ENCODE measurements at regions not wholly inside any gene's neighbourhood (a gene's known extent, or its start where the extent isn't known, plus 50 kb on each side); places are given as distances from the start of the nearest gene placed in this dataset.
"Not testable (repeated sequence)": the region's sequence is repeated elsewhere in the genome, so short reads cannot be mapped to it uniquely, and the experiment has no call there.

DNA sequence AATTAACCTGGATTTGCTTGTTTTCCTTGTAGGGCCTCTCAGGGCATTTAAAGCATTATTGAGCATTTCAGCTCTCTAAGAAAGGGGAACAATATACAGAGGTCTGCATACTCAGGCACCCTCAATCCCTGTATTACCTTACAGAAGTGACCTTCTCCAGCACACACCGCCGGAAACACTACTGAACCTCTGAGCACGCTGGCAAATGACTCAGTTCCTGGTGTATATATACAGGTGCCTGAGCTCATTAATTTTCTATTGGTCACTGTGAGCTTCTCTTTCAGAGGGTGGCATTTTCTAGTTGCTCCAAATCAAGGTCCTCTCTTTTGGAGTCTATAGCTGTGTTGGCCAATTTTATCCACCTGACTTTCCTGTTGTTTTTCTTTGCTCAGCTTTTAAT lies 85.2 kb upstream of the COPS8 start:
- TF ChIP-seq, protein P1, sequence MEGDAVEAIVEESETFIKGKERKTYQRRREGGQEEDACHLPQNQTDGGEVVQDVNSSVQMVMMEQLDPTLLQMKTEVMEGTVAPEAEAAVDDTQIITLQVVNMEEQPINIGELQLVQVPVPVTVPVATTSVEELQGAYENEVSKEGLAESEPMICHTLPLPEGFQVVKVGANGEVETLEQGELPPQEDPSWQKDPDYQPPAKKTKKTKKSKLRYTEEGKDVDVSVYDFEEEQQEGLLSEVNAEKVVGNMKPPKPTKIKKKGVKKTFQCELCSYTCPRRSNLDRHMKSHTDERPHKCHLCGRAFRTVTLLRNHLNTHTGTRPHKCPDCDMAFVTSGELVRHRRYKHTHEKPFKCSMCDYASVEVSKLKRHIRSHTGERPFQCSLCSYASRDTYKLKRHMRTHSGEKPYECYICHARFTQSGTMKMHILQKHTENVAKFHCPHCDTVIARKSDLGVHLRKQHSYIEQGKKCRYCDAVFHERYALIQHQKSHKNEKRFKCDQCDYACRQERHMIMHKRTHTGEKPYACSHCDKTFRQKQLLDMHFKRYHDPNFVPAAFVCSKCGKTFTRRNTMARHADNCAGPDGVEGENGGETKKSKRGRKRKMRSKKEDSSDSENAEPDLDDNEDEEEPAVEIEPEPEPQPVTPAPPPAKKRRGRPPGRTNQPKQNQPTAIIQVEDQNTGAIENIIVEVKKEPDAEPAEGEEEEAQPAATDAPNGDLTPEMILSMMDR (IDR thresholded peaks at IDR 0.05; ENCODE audit: borderline replicate concordance, control extremely low read depth, extremely low read depth, insufficient read depth, missing control alignments) = no peak
- no peak for DNase-seq (ENCODE audit: low spot score)
- in situ Hi-C loops (cut with MboI; ENCODE audit: low sequenced_read_pairs, unreplicated experiment) = no loop called here

DNA sequence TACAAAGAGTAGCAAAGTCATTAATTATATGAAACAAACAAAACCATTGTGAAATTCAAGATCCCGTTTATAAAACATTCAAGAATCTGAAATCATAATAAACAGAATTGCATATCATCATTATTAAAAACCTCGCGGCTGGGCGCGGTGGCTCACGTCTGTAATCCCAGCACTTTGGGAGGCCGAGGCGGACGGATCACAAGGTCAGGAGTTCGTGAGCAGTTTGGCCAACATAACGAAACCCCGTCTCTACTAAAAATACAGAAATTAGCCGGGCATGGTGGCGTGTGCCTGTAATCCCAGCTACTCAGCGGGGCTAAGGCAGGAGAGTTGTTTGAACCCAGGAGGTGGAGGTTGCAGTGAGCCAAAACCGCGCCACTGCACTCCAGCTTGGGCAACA lies 80.3 kb upstream of the COPS8 start:
- DNase-seq (ENCODE audit: low spot score); in situ Hi-C loops (cut with MboI; ENCODE audit: low sequenced_read_pairs, unreplicated experiment): not testable (repeated sequence)

DNA sequence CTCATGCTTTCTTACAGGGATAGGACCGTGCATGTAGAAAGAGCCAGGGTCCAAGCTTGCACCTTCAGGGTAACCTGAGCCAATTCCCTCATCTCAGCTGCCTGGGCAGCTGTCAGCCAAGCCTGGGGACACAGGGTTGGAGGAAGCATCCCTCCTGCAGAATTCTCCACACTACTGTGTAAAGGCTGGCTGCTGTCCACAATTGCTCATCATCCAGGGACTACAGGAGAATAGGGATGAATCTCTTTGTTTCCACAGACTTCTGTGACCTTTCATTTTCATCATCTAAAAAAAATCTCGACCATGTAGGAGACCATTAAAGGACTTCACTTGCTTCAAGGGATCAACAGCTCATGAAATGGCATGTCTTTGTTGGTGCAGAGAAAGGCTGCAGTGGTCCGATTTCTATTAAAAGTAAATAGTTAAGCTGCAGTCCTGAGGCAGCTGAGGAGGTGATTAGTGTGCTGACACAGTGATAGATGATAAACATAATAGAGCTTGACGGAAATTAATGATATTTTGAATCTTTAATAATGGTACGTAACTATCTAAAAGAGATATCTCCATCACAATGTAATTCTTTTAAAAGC lies 74.4 kb upstream of the COPS8 start:
- TF ChIP-seq, protein P1 (IDR thresholded peaks at IDR 0.05; ENCODE audit: borderline replicate concordance, control extremely low read depth, extremely low read depth, insufficient read depth, missing control alignments) = no peak
- in situ Hi-C loops (cut with MboI; ENCODE audit: low sequenced_read_pairs, unreplicated experiment) = no loop called here
- no peak for DNase-seq (ENCODE audit: low spot score)

DNA sequence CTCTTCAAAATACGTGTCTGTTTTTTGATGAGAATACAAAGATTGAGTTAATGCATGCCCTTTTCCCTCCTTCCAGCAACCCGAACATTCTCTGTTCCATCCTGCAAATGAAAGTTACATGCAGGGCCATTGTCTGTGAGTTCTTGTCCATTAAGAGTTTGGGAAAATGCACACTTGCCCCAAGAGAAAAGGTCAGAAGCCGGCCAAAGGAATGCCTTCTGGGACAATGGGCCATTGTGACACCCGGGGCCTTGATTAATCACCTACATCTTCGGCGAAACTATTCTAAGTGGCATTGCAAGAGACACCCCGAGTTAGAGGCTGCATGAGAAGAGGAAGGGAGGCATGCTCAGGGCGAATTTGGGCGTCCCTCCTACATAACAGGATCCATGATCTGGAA lies 73.7 kb upstream of the COPS8 start:
- no peak for DNase-seq (ENCODE audit: low spot score)
- TF ChIP-seq, protein P1 (IDR thresholded peaks at IDR 0.05; ENCODE audit: borderline replicate concordance, control extremely low read depth, extremely low read depth, insufficient read depth, missing control alignments) = no peak
- in situ Hi-C loops (cut with MboI; ENCODE audit: low sequenced_read_pairs, unreplicated experiment) = no loop called here

DNA sequence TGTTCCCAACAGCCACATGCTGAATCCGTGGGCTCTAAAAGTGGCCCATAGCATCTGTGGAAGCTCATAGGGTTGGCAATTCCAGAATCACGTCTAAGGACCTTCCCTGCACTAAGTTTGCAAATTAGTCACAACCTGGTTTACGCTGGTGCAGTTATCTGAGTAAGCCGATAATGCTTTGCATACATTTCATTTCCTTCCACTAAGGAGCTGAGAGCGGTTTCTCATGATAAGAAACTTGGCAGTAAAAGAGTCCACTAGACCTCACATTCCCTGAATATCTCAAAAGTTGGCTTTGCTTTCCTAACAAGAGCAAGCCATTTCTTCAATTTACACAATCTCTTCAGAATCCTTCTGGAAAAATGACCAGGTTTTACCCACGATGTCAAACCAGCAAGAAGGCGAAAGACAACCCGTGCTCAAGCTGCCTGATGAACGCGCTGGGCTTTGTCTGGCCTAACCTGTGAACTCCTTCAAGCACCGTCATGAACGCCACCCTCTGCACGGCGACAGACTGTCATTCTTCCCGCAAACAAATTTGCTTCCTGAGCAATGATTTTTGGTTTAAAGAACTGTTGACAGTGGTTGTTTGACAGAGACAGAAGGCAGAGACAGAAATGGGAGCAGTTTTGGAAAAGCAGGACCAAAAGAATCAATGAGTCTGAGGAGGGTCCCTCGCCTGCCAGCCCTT lies 73.0 kb upstream of the COPS8 start:
- DNase-seq (ENCODE audit: low spot score) = no peak
- in situ Hi-C loops (cut with MboI; ENCODE audit: low sequenced_read_pairs, unreplicated experiment) = no loop called here
- TF ChIP-seq, protein P1 (IDR thresholded peaks at IDR 0.05; ENCODE audit: borderline replicate concordance, control extremely low read depth, extremely low read depth, insufficient read depth, missing control alignments) = no peak

DNA sequence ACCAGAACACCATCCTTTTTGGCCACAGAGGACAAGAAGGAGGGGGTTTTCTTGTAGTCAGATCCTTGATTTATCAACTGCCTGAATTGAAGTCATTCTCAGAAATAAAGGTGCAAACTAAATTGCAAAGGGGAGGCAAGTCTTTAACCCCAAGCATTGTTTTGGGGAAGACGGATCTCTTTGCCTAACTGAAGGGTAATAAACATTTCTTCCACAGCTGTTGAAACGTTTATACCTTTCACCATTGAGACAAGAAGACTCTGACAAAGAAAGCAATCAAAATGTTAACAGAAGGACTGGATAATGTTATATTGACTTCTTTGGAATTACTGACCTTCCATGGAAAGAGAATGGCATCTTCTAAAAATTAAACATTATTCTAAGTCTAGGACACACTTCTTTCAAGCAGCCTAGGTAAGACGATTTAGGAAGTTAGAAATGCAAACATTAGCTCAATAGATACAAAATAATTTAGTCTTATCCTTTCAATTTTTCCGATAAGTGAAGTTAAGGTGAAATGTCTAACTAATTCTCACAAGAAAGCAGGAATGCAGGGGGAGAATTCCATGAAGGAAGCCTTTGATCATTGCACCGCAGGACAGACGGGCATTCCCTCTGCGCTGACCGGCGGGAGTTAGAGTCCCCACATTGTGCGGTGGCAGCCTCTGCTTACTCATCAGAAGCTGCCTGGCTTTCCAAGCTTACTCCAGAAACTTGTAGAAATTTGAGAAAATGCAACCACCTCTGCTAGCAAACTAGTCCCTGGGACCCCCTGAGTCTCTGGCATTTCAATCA lies 69.4 kb upstream of the COPS8 start:
- no peak for DNase-seq (ENCODE audit: low spot score)
- in situ Hi-C loops (cut with MboI; ENCODE audit: low sequenced_read_pairs, unreplicated experiment) = no loop called here
- TF ChIP-seq, protein P1 (IDR thresholded peaks at IDR 0.05; ENCODE audit: borderline replicate concordance, control extremely low read depth, extremely low read depth, insufficient read depth, missing control alignments) = no peak

DNA sequence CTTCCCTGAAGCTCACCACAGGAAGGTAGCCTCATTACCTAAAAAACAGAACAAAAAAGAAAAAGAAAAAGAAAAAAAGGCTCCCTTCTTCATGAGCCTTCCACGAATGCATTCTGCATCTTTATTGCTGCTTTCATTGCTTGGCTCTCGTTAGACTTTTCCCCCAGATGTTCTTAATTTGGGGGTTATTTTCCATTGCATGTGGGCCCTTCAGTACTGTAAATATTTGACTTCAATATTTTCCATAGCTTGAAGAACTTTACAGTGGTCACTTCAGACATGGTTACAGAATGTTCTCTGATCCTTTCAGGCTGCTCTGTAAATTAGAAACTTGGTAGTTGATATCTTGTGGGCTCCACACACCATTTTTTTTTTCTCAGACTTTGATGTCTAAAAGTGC lies 65.6 kb upstream of the COPS8 start:
- TF ChIP-seq, protein P1 (IDR thresholded peaks at IDR 0.05; ENCODE audit: borderline replicate concordance, control extremely low read depth, extremely low read depth, insufficient read depth, missing control alignments) = no peak
- in situ Hi-C loops (cut with MboI; ENCODE audit: low sequenced_read_pairs, unreplicated experiment) = no loop called here

More for the DNA sequence above, 65.6 kb upstream of the COPS8 start:
- DNase-seq (ENCODE audit: low spot score) = no peak

Data from GM13976 (cell line).